Vagina (tissue), 2 donors: ENCODE measurements at regions not wholly inside any gene's neighbourhood (a gene's known extent, or its start where the extent isn't known, plus 50 kb on each side); places are given as distances from the start of the nearest gene placed in this dataset.

Source experiments
- CTCF ChIP-seq, 3 experiments: fragments of 450-650 bp in 2 of 3; fragments of 200-600 bp in 1 of 3; sonication (generic) in 1 of 3; IDR thresholded peaks; one replicate each; pipeline ENCODE4 v1.5.1; 2017 to 2019; ENCODE audit warnings: antibody characterized with exemption in 3 of 3, mild to moderate bottlenecking in 2 of 3, moderate library complexity in 2 of 3
- POLR2A ChIP-seq, 2 donors: fragments of 450-650 bp; IDR thresholded peaks; one replicate each; pipeline ENCODE4 v1.6.1; 2017; ENCODE audit warnings: antibody characterized with exemption in 2 of 2, mild to moderate bottlenecking in 2 of 2, moderate library complexity in 2 of 2

- TF ChIP-seq CTCF (IDR thresholded peaks at IDR 0.05), result no peak
- TF ChIP-seq POLR2A (IDR thresholded peaks at IDR 0.05), result no peak
Observed at GRCh38 chr2:120932472-120932871, 196.8 kb downstream of the GLI2 start.
